ENCODE measurements at regions not wholly inside any gene's neighbourhood (a gene's known extent, or its start where the extent isn't known, plus 50 kb on each side); places are given as distances from the start of the nearest gene placed in this dataset.

DNA sequence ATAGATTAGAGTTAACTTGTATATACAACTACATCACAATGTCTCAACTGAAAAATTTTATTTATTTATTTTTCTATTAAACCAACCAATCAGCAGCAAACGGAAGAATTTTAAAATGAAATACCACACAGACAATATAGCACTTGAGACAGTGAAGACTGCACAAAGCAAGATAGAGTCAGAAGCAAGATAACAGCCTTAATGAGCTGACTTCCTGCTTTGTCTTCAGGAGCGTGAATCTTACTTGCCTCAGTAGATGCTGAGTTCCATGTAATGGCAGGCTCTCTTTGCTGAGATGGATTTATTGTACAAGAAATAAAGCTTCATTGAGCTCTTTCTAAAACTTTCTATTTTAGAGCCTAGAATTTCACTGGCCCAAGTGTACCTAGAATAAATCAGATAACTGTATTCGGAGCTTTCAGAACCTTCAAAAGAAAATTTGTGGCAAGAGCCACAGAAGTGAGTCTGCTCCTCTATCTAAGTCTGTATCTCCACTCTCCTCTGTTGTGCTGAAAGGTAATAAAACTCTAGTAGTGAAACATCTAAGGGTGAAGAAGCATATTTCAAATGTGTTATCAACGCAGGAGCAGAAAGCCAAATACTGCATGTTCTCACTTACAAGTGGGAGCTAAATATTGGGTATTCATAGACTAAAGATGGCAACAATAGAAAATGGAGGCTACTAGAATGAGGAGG lies 83.3 kb upstream of the ANKRD55 start:
- Histone ChIP-seq H3K4me1 (peaks cover 11% of the 10 kb centered on the region), H3K9me3 (no peaks in the 10 kb centered on the region), H3K27me3 (no peaks in the 10 kb centered on the region), H3K36me3 (no peaks in the 10 kb centered on the region), H3K27ac (no peak overlapping the region), H3K4me3 (no peak overlapping the region)
- TF ChIP-seq POLR2AphosphoS5 (IDR thresholded peaks at IDR 0.05) (no peak), EP300 (IDR thresholded peaks at IDR 0.05) (no peak), POLR2A (IDR thresholded peaks at IDR 0.05) (no peak)
- TF ChIP-seq, protein P1, sequence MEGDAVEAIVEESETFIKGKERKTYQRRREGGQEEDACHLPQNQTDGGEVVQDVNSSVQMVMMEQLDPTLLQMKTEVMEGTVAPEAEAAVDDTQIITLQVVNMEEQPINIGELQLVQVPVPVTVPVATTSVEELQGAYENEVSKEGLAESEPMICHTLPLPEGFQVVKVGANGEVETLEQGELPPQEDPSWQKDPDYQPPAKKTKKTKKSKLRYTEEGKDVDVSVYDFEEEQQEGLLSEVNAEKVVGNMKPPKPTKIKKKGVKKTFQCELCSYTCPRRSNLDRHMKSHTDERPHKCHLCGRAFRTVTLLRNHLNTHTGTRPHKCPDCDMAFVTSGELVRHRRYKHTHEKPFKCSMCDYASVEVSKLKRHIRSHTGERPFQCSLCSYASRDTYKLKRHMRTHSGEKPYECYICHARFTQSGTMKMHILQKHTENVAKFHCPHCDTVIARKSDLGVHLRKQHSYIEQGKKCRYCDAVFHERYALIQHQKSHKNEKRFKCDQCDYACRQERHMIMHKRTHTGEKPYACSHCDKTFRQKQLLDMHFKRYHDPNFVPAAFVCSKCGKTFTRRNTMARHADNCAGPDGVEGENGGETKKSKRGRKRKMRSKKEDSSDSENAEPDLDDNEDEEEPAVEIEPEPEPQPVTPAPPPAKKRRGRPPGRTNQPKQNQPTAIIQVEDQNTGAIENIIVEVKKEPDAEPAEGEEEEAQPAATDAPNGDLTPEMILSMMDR (IDR thresholded peaks at IDR 0.05): no peak
- WGBS: 92% methylated on average over 4 of the region's 4 CpGs
- DNase-seq (ENCODE audit: low spot score in 2 of 2): no peak

- no peak for DNase-seq (ENCODE audit: low spot score in 2 of 2)
- no peak overlapping the region for H3K4me3 ChIP-seq
- no peaks in the 10 kb centered on the region for H3K36me3 ChIP-seq
- no peaks in the 10 kb centered on the region for H3K27me3 ChIP-seq
- no peak for TF ChIP-seq POLR2AphosphoS5 (IDR thresholded peaks at IDR 0.05)
- TF ChIP-seq, protein P1 (IDR thresholded peaks at IDR 0.05): peak in 1 of 2 donors; percentile 59
- H3K9me3 ChIP-seq: no peaks in the 10 kb centered on the region
- H3K4me1 ChIP-seq: peaks cover 6% of the 10 kb centered on the region
- WGBS: 84% methylated on average over 6 of the region's 6 CpGs
- no peak overlapping the region for H3K27ac ChIP-seq
These were observed 81.4 kb upstream of the ANKRD55 start for GRCh38 chr5:56314529-56314928.

- Histone ChIP-seq H3K27ac (no peak overlapping the region), H3K27me3 (no peaks in the 10 kb centered on the region), H3K36me3 (no peaks in the 10 kb centered on the region), H3K4me3 (no peak overlapping the region), H3K9me3 (no peaks in the 10 kb centered on the region), H3K4me1 (no peaks in the 10 kb centered on the region)
- DNase-seq (ENCODE audit: low spot score in 2 of 2): no peak
- TF ChIP-seq EP300 (IDR thresholded peaks at IDR 0.05): no peak
- no peak for TF ChIP-seq POLR2AphosphoS5 (IDR thresholded peaks at IDR 0.05)
- TF ChIP-seq, protein P1 (IDR thresholded peaks at IDR 0.05): no peak
- no peak for TF ChIP-seq POLR2A (IDR thresholded peaks at IDR 0.05)
These were observed 80.5 kb upstream of the ANKRD55 start for GRCh38 chr5:56313596-56313995.

- TF ChIP-seq POLR2AphosphoS5 (IDR thresholded peaks at IDR 0.05): no peak
- TF ChIP-seq EP300 (IDR thresholded peaks at IDR 0.05): no peak
- TF ChIP-seq, protein P1 (IDR thresholded peaks at IDR 0.05): no peak
- no peak for TF ChIP-seq POLR2A (IDR thresholded peaks at IDR 0.05)
- Histone ChIP-seq H3K27ac (no peak overlapping the region), H3K4me3 (no peak overlapping the region), H3K9me3 (no peaks in the 10 kb centered on the region), H3K27me3 (no peaks in the 10 kb centered on the region), H3K4me1 (no peaks in the 10 kb centered on the region), H3K36me3 (no peaks in the 10 kb centered on the region)
- 92% methylated on average over 5 of the region's 5 CpGs for WGBS
- DNase-seq (ENCODE audit: low spot score in 2 of 2): no peak
These were observed 79.9 kb upstream of the ANKRD55 start for GRCh38 chr5:56313004-56313531.

- Histone ChIP-seq H3K27ac (no peak overlapping the region), H3K36me3 (no peaks in the 10 kb centered on the region), H3K4me1 (no peaks in the 10 kb centered on the region), H3K4me3 (no peak overlapping the region), H3K27me3 (no peaks in the 10 kb centered on the region), H3K9me3 (no peaks in the 10 kb centered on the region)
- WGBS: 69% methylated on average over 5 of the region's 5 CpGs
- TF ChIP-seq POLR2AphosphoS5 (IDR thresholded peaks at IDR 0.05) (no peak), EP300 (IDR thresholded peaks at IDR 0.05) (no peak), POLR2A (IDR thresholded peaks at IDR 0.05) (no peak)
- TF ChIP-seq, protein P1 (IDR thresholded peaks at IDR 0.05): no peak
- DNase-seq (ENCODE audit: low spot score in 2 of 2): no peak
These were observed 78.3 kb upstream of the ANKRD55 start for GRCh38 chr5:56311306-56311905.

All from suprapubic skin (tissue), 4 donors.